ENCODE measurements at regions not wholly inside any gene's neighbourhood (a gene's known extent, or its start where the extent isn't known, plus 50 kb on each side); places are given as distances from the start of the nearest gene placed in this dataset.
A peak's percentile ranks its signal among the peaks of the same experiment; 100 is the strongest.

- Histone ChIP-seq H3K4me3 (no peak overlapping the region), H3K9me3 (no peaks in the 10 kb centered on the region), H3K27me3 (no peaks in the 10 kb centered on the region), H3K36me3 (no peaks in the 10 kb centered on the region), H3K4me1 (no peaks in the 10 kb centered on the region), H3K27ac (no peak overlapping the region)
- no peak for TF ChIP-seq CTCF (IDR thresholded peaks at IDR 0.05)
- intact Hi-C loops (cut with DNase I) = no loop called here
- DNase-seq = peak in 2 of 4 donors; percentile 1 to 2
- ATAC-seq = no peak
These were observed 596.1 kb upstream of the KLHL29 start for GRCh38 chr2:22788749-22789327.

GRCh38 chr2:22795287-22795866 lies 589.6 kb upstream of the KLHL29 start:
- no peak for TF ChIP-seq CTCF (IDR thresholded peaks at IDR 0.05)
- no peak overlapping the region for H3K27ac ChIP-seq
- no peaks in the 10 kb centered on the region for H3K27me3 ChIP-seq
- no peak overlapping the region for H3K4me3 ChIP-seq
- DNase-seq = no peak
- no peaks in the 10 kb centered on the region for H3K4me1 ChIP-seq
- no peaks in the 10 kb centered on the region for H3K36me3 ChIP-seq
- no peaks in the 10 kb centered on the region for H3K9me3 ChIP-seq
- no peak for ATAC-seq
- intact Hi-C loops (cut with DNase I) = no loop called here

GRCh38 chr2:22798386-22798785 lies 586.6 kb upstream of the KLHL29 start:
- no peaks in the 10 kb centered on the region for H3K36me3 ChIP-seq
- intact Hi-C loops (cut with DNase I) = no loop called here
- DNase-seq = no peak
- H3K27me3 ChIP-seq = no peaks in the 10 kb centered on the region
- H3K4me3 ChIP-seq = no peak overlapping the region
- no peaks in the 10 kb centered on the region for H3K4me1 ChIP-seq
- no peak for ATAC-seq
- H3K9me3 ChIP-seq = no peaks in the 10 kb centered on the region
- H3K27ac ChIP-seq = no peak overlapping the region
- TF ChIP-seq CTCF (IDR thresholded peaks at IDR 0.05) = no peak

- no peak for ATAC-seq
- H3K4me3 ChIP-seq = no peak overlapping the region
- intact Hi-C loops (cut with DNase I) = no loop called here
- H3K27me3 ChIP-seq = no peaks in the 10 kb centered on the region
- no peaks in the 10 kb centered on the region for H3K36me3 ChIP-seq
- TF ChIP-seq CTCF (IDR thresholded peaks at IDR 0.05) = no peak
- peaks cover 0 to 10% of the 10 kb centered on the region in 2 donors for H3K9me3 ChIP-seq
- no peaks in the 10 kb centered on the region for H3K4me1 ChIP-seq
- H3K27ac ChIP-seq = no peak overlapping the region
- no peak for DNase-seq
These were observed 584.6 kb upstream of the KLHL29 start for GRCh38 chr2:22800412-22800811.

- H3K27ac ChIP-seq = no peak overlapping the region
- no peaks in the 10 kb centered on the region for H3K36me3 ChIP-seq
- ATAC-seq (no peak), DNase-seq (no peak)
- H3K27me3 ChIP-seq = no peaks in the 10 kb centered on the region
- no peaks in the 10 kb centered on the region for H3K4me1 ChIP-seq
- TF ChIP-seq CTCF (IDR thresholded peaks at IDR 0.05) = no peak
- H3K4me3 ChIP-seq = no peak overlapping the region
- intact Hi-C loops (cut with DNase I) = no loop called here
- H3K9me3 ChIP-seq = peaks cover 0 to 17% of the 10 kb centered on the region in 2 donors
These were observed 583.9 kb upstream of the KLHL29 start for GRCh38 chr2:22801071-22801470.
